Medulla oblongata (tissue), 1 donor: ENCODE measurements at regions not wholly inside any gene's neighbourhood (a gene's known extent, or its start where the extent isn't known, plus 50 kb on each side); places are given as distances from the start of the nearest gene placed in this dataset.

Experiments used
- DNase-seq: peaks from one replicate; pipeline ENCODE4 v3.0.0-alpha.2; 2015; ENCODE audit errors: extremely low spot score

DNA sequence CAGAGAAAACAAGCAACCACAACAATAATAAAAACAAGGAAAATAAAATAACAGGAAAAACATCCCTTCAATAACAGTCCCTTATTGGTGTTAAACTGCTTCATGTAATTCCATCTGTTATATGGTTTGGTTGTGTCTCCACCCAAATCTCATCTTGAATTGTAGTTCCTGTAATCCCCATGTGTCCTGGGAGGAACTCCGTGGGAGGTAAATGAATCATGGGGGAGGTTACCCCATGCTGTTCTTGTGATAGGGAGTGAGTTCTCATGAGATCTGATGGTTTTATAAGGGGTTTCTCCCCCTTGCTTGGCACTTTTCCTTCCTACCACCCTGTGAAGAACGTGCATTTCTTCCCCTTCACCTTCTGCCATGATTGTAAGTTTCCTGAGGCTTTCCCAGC is 369.8 kb downstream of the TMEM232 start:
- no peak for DNase-seq

DNA sequence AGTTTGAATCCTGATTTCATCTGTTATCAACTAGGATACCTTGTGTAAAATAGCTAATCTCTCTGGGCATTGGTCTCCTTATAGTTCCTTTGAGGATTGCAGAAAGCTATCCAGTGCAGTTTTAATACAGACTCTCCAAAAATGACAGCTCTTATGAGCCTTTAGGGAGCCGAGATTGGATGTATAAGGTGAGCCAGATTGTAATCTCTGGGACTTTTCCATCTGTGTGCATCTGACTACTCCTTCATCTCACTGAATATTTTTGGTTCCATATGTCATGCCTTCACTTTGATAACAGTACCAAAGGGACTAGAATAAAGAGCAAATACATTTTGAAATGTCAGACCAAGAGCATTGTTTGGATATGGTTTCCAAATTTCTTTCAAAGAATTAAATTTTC is 367.2 kb downstream of the TMEM232 start:
- DNase-seq = no peak

DNA sequence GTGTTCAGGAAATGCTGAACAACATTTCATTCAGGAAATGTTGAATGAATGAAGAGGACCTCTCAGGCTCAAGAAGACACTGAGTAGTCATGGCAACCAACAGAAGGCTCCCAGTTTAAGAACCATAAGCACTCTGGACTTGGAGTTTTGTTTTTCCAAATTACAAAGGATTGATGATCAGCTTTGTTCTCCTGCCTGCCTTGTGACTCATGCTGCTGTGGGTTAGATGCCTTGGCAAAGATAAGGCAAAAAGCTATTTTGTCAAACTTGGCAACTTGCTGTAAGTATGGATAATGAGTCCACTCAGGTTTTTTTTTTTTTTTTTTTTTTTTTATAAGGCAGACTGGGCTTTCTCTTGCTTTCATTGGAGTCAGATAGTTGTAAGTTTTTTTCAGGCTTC is 365.0 kb downstream of the TMEM232 start:
- DNase-seq = no peak

DNA sequence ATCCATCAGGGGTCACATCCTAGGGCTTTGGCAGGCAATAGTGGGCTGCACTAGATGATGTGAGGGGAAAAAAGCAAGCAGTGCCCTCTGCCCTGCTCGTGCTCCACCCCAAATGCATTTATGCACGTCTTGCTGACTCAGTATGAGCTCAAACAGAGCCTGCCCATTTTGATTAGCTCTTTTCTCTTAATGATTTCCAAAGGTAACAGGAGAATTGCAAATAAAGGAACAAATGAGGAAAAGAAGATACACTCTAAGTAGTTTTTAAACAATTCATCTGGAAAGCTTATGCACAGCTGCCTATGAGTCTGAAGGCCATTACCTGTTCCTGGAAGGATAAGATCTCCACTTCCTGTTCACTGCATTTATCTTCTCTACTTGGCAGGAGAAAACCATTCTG is 364.2 kb downstream of the TMEM232 start:
- no peak for DNase-seq

DNA sequence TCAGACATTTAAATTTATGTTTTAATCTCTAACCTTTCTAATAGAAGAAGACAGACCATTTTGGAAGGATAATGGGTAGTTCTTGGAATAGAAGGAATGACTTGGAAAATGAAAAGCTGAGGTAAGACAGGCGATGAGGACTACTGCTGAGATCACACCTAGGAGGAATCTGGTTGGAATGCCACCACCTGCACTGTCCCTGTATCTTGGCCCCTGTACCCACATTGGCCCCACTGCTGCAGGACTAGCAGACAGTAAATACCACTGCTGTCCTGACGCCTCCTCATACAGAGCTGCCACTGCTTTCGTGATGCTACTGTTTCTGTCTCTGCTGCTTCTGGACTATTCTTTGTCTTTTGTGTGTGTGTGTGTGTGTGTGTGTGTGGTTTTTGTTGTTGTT is 359.8 kb downstream of the TMEM232 start:
- DNase-seq = no peak
